Astrocyte of the cerebellum (primary cell): ENCODE measurements at regions not wholly inside any gene's neighbourhood (a gene's known extent, or its start where the extent isn't known, plus 50 kb on each side); places are given as distances from the start of the nearest gene placed in this dataset.

Experiments used
- DNase-seq: peaks from one replicate; pipeline ENCODE4 v3.0.0-alpha.2; 2011; ENCODE audit warnings: low read depth
- H3K4me3 ChIP-seq: 2 replicates; pipeline ENCODE4 v1.5.1; 2011; ENCODE audit warnings: mild to moderate bottlenecking, low read depth, low read length, moderate library complexity
- CTCF ChIP-seq: IDR thresholded peaks from 2 replicates; pipeline ENCODE4 v1.5.1; 2012; ENCODE audit warnings: low read length, low read depth, moderate library complexity, mild to moderate bottlenecking; ENCODE audit errors: missing control alignments
- in situ Hi-C: cut with HindIII; loops from 2 replicates; pipeline ENCODE4 v1.10.0; 2017; ENCODE audit warnings: low sequenced_read_pairs

DNA sequence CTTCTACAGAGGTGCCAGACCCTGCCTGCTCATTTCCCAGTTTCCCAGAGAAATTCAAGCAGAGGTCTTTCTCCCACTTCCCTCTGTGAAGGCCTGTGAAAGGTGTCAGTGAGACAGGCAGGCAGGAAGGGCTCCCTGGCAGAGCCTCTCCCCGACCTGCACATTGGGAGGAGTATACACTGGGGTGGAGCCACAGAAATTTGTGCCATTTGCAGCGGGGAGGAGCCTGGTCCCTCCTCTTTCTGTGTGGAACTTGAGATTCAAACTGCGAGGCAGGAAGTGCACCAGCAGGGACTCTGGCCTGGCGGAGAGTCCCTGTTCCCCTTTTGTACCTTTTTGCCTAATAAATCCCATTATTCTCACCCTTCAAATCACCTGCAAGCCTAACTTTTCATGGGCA, 54.6 kb upstream of the OPN4 start:
- in situ Hi-C loops, result no loop called here
- no peak for DNase-seq
- no peak overlapping the region for H3K4me3 ChIP-seq
- no peak for TF ChIP-seq CTCF

- no peak for TF ChIP-seq CTCF
- no peak overlapping the region for H3K4me3 ChIP-seq
- DNase-seq, result no peak
- in situ Hi-C loops, result no loop called here
Measured at GRCh38 chr10:86600296-86600695, 54.1 kb upstream of the OPN4 start.

DNA sequence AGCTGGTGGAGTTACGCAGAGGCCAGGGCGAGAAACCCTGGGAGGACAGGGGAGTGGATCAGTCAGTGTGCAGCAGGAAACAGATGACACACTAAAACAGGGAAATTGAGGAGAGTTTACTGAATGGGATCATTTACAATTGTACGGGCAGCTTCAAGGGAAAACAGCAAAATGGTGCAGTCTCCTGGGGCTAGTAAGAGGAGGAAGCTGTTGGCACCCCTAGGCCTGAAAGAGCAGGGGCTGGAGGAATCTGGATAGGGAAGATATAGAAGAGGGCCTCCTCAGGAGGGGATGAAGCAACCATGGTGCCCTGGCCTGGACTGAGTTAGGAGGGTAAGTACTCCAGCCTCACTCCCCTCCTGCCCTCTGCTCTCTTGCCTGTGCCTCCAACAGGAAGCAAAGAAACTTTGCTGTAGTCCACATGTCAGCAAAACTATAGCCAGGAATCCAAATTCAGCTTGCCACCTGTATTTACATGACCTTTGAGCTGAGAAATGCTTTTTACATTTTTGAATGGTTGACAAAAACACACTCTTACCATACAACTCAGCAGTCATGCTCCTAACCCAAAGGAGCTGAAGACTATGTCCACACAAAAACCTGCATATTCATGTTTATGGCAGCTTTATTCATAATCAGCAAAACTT, 52.3 kb upstream of the OPN4 start:
- H3K4me3 ChIP-seq, result no peak overlapping the region
- in situ Hi-C loops, result no loop called here
- DNase-seq, result no peak
- no peak for TF ChIP-seq CTCF

- TF ChIP-seq CTCF, result no peak
- H3K4me3 ChIP-seq, result no peak overlapping the region
- DNase-seq, result no peak
- in situ Hi-C loops, result no loop called here
Measured at GRCh38 chr10:86603256-86603655, 51.1 kb upstream of the OPN4 start.
